NCI-H460 (cell line): ENCODE measurements at regions not wholly inside any gene's neighbourhood (a gene's known extent, or its start where the extent isn't known, plus 50 kb on each side); places are given as distances from the start of the nearest gene placed in this dataset.

Experiments used
- DNase-seq: peaks from one replicate; pipeline ENCODE4 v3.0.0-alpha.2; 2016; ENCODE audit warnings: low read depth; ENCODE audit errors: extremely low read depth
- small RNA-seq, 2 experiments: library from RNA; depleted of rRNA; stranded (forward); fragments of <200 nt; gene quantifications; one replicate each; pipeline ENCODE3, GENCODE V24; 2014

DNA sequence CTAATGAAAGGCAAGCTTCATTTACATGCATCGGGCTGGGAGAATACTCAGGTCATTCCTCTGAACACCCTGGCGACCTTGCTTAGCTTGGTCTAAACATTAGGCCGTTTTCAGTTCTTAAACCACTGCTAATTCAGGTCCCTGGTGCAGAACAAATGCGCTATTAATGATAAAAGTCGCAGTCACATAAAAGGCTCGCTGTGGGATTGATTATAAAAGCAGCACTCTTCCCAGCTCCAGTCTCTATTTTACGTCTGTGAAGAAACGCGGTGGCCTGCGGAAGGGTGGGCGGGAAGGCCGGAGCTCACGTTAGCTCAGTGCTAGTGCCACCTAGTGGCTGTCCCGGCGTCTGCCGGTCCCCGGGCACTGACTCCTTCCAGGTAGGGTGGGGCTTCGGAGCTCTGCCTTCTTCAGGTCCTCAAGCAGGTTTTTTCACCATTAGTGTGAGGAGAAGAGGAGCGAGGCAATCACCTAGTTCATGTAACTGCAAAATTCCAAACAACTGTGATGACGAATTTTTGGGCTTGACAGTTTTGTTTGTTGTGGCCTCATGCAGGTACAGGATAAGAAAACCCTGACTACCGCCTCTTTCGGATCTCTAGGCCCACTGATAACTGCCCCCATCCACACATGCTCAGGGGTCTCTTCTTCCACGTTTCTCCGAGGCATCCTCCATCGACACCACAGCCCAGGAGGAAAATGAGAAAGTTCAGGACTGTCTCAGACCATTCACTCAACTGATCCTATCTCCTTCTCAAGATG lies 66.5 kb upstream of the CLMP start:
- peak; percentile 60 for DNase-seq

DNA sequence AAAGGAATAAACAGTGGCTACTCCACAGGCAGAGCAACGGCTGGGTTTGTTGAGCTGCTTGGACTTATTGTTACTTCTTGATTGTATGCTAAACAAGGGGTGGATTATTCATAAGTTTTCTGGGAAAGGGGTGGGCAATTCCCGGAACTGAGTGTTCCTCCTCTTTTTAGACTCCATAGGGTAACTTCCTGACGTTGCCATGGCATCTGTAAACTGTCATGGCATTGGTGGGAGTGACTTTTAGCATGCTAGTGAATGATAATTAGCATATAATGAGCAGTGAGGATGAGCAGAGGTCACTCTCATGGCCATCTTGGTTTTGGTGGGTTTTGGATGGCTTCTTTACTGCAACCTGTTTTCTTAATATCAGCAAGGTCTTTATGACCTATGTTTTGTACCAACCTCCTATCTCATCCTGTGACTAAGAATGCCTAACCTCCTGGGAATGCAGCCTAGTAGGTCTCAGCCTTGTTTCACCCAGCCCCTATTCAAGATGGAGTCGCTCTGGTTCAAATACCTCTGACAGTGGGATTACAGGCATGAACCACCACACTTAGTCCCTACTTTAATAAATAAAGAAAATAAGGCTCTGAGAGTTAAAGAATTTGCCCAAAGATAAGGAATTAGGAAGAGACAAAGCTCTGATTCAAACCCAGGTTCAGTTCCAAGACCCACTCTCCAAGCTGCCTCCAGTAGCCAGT lies 65.6 kb upstream of the CLMP start:
- no peak for DNase-seq

DNA sequence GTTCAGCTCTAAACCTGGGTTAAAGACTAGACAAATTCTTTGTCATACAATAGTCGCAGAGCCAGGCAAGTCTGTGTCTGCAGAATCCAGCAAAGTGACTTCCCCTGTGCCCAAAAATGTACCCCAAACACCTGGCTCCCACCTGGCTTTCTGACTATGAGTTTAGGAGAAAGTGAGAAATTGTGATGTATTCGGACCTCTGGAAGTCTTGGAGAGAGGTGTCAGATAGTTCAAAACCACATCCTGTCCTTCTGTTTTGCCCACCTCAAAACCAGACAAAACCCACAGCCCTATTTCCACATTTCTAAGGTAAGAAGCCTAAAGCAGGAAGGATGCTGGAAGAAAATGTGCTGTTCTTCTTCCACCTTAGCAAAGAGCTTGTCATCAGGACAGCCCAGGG lies 63.8 kb upstream of the CLMP start:
- no peak for DNase-seq

DNA sequence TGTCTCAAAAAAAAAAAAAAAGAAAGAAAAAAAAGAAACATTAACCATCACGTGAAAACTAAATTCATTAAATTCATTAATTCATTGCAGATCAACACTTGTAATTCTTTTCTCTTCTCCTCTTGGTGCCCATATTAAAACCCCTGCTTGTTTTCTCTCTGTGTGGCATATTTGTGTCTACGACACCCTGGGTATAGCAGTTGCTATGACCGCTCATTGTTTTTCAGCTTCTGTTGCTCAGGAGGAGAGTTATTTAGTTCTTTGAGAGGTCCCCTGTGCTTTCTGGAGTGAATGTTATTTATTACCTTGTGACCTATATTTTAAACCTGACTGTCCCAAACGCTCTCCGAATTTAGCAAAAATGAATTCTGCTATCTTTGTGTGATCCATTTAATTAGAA lies 62.3 kb upstream of the CLMP start:
- DNase-seq, result no peak

DNA sequence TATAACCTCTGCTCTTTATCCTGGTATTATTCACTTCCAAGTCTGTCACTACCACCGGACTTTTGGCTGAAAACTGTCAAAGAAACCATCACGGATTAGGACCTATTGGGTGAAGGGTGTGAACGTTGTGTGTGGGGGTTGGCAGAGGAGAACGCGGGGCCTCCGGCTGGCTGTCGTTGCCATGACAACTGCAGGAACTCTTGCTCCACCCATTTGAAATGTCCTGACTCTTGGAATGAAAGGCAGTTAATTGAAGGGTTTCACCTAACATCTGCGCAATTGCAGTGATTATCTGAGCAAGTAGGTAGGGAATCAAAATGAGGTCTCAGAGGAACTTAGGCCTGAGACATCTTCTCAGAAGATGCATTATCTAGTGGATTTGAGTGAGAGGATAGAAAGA lies 60.9 kb upstream of the CLMP start:
- no peak for DNase-seq

DNA sequence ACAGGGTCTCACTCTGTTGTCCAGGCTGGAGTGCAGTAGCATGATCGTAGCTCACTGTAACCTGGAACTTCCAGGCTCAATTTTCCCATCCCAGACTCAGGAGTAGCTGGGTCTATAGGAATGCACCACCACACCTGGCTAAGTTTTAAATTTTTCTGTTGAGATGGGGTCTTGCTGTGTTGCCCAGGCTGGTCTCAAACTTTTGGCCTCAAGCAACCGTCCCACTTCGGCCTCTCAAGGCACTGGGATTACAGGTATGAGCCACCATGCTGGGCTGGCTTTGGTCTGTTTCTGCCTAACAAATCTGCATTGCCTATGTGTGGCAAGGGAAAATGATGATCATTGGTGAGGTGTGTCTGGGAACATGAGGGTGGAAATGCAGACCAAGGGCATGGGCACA lies 59.3 kb upstream of the CLMP start:
- DNase-seq, result no peak

DNA sequence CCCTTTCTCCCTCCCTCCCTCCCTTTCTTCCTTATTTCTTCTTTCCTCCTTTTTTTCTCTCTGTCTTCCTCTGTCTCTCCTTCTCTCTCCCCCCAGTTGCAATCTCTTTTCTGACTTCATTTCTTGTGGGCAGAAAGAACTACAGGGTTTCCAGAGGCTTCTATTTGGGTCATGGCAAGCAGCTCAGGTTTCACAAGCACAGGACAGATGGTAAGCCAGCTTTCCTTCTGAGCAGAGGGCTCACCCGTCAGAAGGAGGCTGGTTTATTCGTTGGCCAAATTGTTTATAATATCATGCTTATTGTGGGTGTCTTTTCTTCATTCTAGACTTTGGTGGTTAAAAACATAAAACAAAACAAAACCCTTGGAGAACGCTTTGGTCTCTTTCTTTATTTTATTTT lies 58.9 kb upstream of the CLMP start:
- DNase-seq, result no peak

DNA sequence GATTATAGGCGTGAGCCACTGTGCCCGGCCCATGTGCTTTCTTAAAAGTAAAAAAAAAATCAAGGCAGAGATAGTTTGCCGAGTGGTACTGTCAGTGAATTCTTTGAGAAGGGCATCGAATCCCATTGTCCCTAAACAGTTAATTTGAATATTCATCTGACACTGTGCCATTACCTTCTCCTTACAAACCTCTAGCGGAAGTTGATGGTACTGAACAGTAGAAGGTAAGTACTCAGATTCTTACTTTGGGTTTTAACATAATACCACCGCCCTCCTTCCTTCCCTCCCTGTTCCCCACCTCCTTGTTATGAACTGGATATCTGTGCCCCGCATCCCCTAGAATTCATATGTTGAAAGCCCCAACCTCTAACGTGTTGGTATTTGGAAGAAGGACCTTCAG lies 58.2 kb upstream of the CLMP start:
- DNase-seq, result no peak

DNA sequence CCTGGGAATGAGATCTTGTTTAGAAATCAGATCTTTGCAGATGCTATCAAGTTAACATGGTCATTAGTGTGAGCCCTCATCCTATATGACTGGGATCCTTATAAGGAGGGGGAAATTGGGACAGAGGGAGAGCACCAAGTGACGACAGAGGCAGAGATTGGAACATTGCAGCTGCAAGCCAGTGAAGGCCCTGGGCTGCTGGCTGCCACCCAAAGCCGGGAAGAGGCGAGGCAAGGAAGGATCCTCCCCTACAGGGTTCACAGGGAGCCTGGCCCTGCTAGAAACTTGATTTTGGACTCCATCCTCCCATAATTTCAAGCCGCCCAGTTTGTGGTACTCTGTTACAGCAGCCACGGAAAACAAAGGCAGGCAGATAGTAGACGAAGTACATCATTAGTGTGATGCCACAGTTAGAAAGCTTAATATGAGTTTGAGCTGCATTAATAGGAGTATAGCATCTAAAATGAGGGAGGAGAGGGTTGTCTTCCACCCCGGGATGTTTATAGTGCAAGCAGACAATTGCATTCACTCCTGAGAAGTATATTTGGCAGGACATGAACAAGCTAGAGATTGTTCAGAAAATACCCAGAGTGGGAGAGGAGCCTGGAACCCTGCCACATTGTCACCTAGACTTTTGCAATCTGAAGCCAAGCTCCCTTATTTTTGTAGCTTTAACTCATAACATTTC lies 56.8 kb upstream of the CLMP start:
- no peak for DNase-seq

DNA sequence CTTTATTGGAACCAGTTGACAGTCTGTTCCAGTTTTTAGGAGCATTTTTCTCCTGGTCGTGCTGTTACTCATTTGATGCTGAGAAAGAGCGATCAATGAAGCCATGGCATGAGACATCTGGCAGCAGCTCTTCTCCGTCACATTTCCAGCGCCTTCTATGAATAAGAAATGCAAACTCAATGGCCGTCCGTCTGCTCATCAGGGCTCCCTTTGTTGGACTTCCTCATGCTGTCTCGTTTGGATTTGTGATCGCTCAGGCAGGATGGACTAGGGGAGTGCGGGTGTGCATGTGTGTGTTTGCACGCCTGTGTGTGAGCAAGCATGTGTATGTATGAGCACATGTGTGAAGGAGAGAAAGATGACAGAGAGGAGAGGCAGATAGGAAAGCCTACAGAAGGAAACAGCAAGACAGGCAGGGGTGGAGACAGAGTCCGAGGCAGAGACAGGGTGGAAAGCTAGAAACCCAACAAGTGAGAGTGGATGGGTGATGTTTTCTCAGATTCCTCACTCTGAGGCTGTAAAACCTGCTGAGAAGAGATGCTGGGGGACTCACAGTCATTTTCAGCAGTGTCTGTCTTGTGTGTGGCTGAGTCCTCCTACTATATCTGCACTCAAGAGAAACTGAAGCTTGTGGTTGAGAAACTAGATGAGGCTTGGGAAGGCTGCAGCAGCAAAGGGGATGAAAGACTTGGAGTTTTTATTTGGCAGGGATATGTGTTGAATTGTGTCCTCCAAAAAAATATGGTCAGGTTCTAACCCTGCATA lies 56.0 kb upstream of the CLMP start:
- no peak for DNase-seq

DNA sequence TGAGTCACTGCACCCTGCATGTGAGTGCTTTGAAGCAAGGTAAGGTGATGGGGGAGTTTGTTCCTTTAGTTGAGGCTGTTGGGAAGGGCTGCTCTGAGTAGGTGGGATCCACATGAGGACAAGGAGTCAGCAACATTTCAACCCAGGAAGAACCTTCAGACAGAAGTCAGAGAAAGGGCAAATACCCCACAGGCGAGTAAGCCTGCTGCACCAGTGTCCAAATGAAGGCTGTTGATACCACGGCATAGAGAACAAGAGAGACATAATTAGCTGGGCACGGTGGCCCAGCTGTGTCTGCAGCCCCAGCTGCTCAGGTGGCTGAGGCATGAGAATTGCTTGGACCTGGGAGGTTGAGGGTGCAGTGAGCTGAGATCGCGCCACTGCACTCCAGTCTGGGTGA lies 54.3 kb upstream of the CLMP start:
- DNase-seq, result no peak

DNA sequence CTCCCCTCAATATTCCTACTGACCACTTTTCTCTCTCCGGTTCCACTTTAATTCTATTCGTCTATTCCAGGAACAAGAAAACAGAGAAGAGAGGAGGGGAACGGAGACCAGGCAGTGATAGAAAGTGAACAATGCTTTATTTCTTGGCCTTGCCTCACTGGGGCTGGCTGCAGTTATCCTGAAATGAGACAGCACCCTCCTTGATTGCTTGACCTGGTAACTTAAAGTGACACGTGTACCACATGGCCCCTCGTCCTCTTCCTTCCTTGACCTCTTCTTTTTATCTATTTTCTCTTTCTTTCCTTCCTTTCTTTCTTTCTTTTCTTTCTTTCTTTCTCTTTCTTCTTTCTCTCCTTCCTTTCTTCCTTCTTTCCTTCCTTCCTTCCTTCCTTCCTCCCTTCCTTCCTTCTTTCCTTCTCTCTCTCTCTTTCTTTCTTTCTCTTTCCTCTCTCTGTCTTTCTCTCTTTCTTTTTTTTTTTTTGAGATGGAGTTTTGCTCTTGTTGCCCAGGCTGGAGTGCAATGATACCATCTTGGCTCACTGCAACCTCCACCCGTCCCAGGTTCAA lies 52.8 kb upstream of the CLMP start:
- no peak for DNase-seq

DNA sequence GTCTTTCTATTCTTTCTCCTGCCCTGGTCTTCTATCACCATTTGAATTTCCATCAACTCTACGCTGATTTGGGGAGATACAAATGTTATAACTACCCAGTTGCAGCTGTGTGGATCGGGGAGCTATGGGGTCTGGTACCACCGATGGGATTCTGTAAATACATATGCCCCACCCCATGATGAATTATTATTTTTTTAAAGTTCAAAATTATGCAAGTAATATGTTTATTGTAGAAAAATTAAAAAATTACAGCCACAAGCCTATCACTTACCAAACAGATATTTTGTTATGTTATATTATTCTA lies 52.4 kb upstream of the CLMP start:
- no peak for DNase-seq

DNA sequence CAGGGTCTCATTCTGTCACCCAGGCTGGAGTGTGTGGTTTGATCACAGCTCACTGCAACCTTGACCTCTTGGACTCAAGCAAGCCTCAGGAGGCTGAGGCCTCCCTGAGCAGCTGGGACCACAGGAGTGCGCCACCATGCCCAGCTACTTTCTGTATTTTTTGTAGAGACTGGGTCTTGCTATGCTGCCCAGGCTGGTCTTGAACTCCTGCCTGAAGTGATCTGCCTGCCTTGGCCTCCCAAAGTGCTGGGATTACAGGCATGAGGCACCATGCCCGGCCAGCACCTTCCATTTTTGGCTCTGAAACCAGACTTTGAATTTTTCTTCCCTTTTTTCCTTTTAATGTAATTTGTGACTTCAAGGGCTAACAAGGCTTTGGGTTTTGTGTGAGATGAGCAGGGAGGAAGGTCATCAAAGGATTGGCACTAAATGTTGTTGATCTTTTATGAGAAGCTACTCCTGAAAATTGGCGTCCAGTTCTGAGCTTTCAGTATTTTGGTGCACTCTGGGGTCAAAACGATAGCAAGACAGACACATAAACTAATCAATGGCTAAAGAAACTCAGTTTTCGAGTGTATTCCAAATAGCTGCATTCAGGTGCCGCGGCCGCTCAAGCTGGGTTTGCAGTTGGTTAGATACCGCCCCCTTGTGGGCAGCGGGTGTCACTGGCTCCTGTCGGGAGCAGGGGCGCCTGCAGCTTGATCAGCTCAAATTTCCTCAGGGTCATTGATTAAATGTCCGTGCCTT lies 51.9 kb upstream of the CLMP start:
- peak; percentile 70 for DNase-seq

DNA sequence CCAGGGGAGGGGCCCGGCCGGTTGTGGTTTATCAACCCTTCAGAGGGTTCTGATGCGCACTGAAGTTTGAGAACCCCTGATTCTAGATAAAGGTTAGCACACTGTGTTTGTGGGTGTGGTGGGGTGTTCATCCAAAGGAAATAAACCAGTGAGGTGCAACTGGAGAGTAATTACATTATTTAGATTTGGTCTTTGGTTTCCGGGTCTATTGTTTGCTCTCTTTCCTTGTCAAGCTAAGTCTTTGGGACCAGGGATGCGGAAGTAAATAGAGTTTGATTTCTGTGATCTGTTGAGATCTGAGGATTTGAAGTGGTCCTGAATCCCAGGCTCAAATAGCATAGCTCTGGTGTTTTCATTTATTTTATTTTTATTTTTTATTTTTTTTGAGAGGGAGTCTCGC lies 50.5 kb upstream of the CLMP start:
- DNase-seq, result no peak

Small RNA genes in the stretch of these regions (small RNA-seq; reads per million reads assigned to genes)
- 0 to 0.17 reads per million in 2 experiments for gene RF00096
